ENCODE measurements at regions not wholly inside any gene's neighbourhood (a gene's known extent, or its start where the extent isn't known, plus 50 kb on each side); places are given as distances from the start of the nearest gene placed in this dataset.

- TF ChIP-seq CTCF (IDR thresholded peaks at IDR 0.05; ENCODE audit: insufficient read depth, low read depth, low read length) = no peak
- no peak for TF ChIP-seq EZH2 (IDR thresholded peaks at IDR 0.05; ENCODE audit: insufficient read depth, low read length)
These were observed 368.1 kb downstream of the LTN1 start for GRCh38 chr21:28624626-28625025.
